ENCODE measurements at regions not wholly inside any gene's neighbourhood (a gene's known extent, or its start where the extent isn't known, plus 50 kb on each side); places are given as distances from the start of the nearest gene placed in this dataset.

- Histone ChIP-seq H3K9me3 (ENCODE audit: control insufficient read depth in 4 of 4, insufficient read depth in 3 of 4, low read length in 3 of 4) (peaks cover 0 to 2% (median 0%) of the 10 kb centered on the region in 4 donors), H3K27ac (ENCODE audit: low read depth in 1 of 2, low read length in 1 of 2) (no peak overlapping the region), H3K36me3 (ENCODE audit: control insufficient read depth in 4 of 4, insufficient read depth in 4 of 4, low read length in 4 of 4) (no peaks in the 10 kb centered on the region), H3K27me3 (ENCODE audit: control insufficient read depth in 3 of 3, insufficient read depth in 3 of 3, low read length in 2 of 3) (no peaks in the 10 kb centered on the region), H3K4me3 (no peak overlapping the region), H3K9ac (ENCODE audit: insufficient read depth in 1 of 2, low read length in 2 of 2) (no peak overlapping the region), H3K4me1 (ENCODE audit: control insufficient read depth in 5 of 5, insufficient read depth in 5 of 5, low read length in 5 of 5) (no peaks in the 10 kb centered on the region)
- TF ChIP-seq CTCF (IDR thresholded peaks at IDR 0.05; ENCODE audit: control extremely low read depth, extremely low read depth) = no peak
- WGBS, 2 donors = 77 to 82% methylated on average over 5 of the region's 5 CpGs
- ATAC-seq (ENCODE audit: insufficient read depth, low FRiP score) (no peak), DNase-seq (peak; percentile 34 to 57 (median 40))
Measured at GRCh38 chr7:9023675-9024294, 590.4 kb downstream of the NXPH1 start.

GRCh38 chr7:9026121-9026520 lies 592.7 kb downstream of the NXPH1 start:
- Histone ChIP-seq H3K27me3 (ENCODE audit: control insufficient read depth in 3 of 3, insufficient read depth in 3 of 3, low read length in 2 of 3) (no peaks in the 10 kb centered on the region), H3K9ac (ENCODE audit: insufficient read depth in 1 of 2, low read length in 2 of 2) (no peak overlapping the region), H3K36me3 (ENCODE audit: control insufficient read depth in 4 of 4, insufficient read depth in 4 of 4, low read length in 4 of 4) (no peaks in the 10 kb centered on the region), H3K27ac (ENCODE audit: low read depth in 1 of 2, low read length in 1 of 2) (no peak overlapping the region), H3K4me1 (ENCODE audit: control insufficient read depth in 5 of 5, insufficient read depth in 5 of 5, low read length in 5 of 5) (no peaks in the 10 kb centered on the region), H3K9me3 (ENCODE audit: control insufficient read depth in 4 of 4, insufficient read depth in 3 of 4, low read length in 3 of 4) (no peaks in the 10 kb centered on the region), H3K4me3 (no peak overlapping the region)
- ATAC-seq (ENCODE audit: insufficient read depth, low FRiP score) = no peak
- no peak for DNase-seq
- no peak for TF ChIP-seq CTCF (IDR thresholded peaks at IDR 0.05; ENCODE audit: control extremely low read depth, extremely low read depth)
- WGBS, 2 donors = 87 to 94% methylated on average over 5 of the region's 5 CpGs

- H3K4me1 ChIP-seq (ENCODE audit: control insufficient read depth in 5 of 5, insufficient read depth in 5 of 5, low read length in 5 of 5) = no peaks in the 10 kb centered on the region
- no peaks in the 10 kb centered on the region for H3K27me3 ChIP-seq (ENCODE audit: control insufficient read depth in 3 of 3, insufficient read depth in 3 of 3, low read length in 2 of 3)
- WGBS, 2 donors = 76 to 82% methylated on average over 4 of the region's 4 CpGs
- no peaks in the 10 kb centered on the region for H3K9me3 ChIP-seq (ENCODE audit: control insufficient read depth in 4 of 4, insufficient read depth in 3 of 4, low read length in 3 of 4)
- no peak overlapping the region for H3K9ac ChIP-seq (ENCODE audit: insufficient read depth in 1 of 2, low read length in 2 of 2)
- no peak for TF ChIP-seq CTCF (IDR thresholded peaks at IDR 0.05; ENCODE audit: control extremely low read depth, extremely low read depth)
- ATAC-seq (ENCODE audit: insufficient read depth, low FRiP score) = no peak
- H3K27ac ChIP-seq (ENCODE audit: low read depth in 1 of 2, low read length in 1 of 2) = no peak overlapping the region
- H3K4me3 ChIP-seq = no peak overlapping the region
- no peak for DNase-seq
- no peaks in the 10 kb centered on the region for H3K36me3 ChIP-seq (ENCODE audit: control insufficient read depth in 4 of 4, insufficient read depth in 4 of 4, low read length in 4 of 4)
Measured at GRCh38 chr7:9028012-9028411, 594.6 kb downstream of the NXPH1 start.
